GM18873 (cell line): ENCODE measurements at regions not wholly inside any gene's neighbourhood (a gene's known extent, or its start where the extent isn't known, plus 50 kb on each side); places are given as distances from the start of the nearest gene placed in this dataset.
"Not testable (repeated sequence)": the region's sequence is repeated elsewhere in the genome, so short reads cannot be mapped to it uniquely, and the experiment has no call there.

ENCODE experiments used
- ATAC-seq: cut with Tn5 transposase; IDR thresholded peaks from one replicate; pipeline ENCODE4 v1.9.1; 2021; ENCODE audit warnings: mild to moderate bottlenecking, moderate library complexity, moderate number of reproducible peaks; ENCODE audit not compliant: unreplicated experiment, low FRiP score

- ATAC-seq, result no peak
Observed at GRCh38 chr2:139742216-139743172, 962.3 kb upstream of the NXPH2 start.

DNA sequence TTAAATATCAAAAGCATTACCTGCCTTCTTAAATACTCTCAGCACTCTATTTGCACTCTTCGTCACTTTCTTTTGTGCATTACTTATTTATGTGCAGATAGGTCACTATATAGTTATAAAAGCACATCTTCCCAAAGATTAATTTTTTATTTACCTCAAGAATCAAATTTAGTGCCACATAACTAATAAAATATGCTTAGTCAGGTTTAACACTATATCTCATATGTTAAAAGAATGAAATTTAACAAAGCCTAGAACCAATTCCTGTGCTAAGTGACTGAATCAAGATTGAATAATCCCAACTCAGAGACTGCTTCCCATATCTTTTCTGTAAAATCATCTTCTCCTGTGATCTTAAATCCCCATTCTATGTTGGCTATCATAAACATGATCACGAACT is 957.5 kb upstream of the NXPH2 start:
- ATAC-seq, result no peak

DNA sequence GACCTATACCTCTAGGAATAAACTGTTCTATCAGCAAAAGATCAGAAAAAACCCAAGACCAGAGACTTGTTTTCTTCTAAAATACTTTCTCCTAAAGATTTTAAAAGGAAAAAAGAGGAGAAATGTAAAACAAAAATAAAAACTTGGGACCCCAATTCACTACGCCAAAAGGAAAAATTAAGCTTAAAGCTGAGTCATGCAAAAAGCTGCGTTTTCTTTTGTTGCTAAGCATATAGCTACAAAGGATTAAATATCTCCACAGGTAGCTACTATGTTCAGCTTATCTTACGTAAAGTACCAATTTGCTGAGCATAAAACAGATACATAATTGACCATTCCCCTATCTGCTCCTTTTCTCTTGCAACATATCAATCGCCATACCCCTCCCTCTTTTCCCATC is 950.0 kb upstream of the NXPH2 start:
- no peak for ATAC-seq

GRCh38 chr2:139721411-139721995 is 941.3 kb upstream of the NXPH2 start:
- ATAC-seq, result no peak

- ATAC-seq, result no peak
Observed at GRCh38 chr2:139720056-139720455, 939.9 kb upstream of the NXPH2 start.

DNA sequence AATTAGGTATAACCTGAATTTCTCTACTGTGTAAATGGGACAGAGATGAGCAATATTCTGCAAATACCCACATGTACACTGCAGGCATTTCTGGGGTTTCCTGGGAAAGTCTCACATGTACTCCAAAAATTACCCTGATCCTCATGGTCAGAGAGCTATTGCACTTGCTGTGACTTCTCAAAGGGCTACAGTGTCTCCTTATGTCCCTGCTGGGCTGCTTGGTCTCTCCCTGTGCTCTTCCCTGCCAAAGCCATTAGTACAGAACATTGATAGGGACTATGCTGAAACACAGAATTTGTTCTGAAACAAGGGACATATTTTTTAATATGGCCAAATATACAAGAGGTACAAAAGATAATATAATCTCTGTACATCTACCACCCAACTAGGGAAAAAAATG is 924.4 kb upstream of the NXPH2 start:
- no peak for ATAC-seq

DNA sequence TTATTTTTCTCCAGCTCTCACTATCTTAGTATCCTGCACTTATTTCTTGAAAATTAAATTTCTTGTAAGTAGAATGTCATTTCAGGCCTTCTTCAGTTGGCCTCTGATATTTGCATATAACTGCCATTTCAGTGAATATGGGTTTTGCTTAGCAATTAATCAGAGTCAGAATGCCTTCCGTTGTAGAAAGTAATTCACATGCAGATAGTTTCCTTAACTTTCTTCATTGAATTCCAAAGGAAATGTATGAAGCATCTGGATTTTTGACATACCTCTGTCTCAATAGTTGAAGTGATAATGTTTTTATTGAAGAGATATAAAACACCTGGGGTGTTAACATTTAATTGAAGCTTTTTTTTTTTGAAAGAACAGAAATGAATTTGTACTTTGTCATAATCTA is 914.1 kb upstream of the NXPH2 start:
- ATAC-seq, result no peak

- no peak for ATAC-seq
Observed at GRCh38 chr2:139686205-139686604, 906.0 kb upstream of the NXPH2 start.

GRCh38 chr2:139685090-139685983 is 905.1 kb upstream of the NXPH2 start:
- no peak for ATAC-seq

GRCh38 chr2:139684286-139684860 is 904.2 kb upstream of the NXPH2 start:
- ATAC-seq, result no peak

- ATAC-seq, result no peak
Observed at GRCh38 chr2:139674577-139674976, 894.4 kb upstream of the NXPH2 start.

DNA sequence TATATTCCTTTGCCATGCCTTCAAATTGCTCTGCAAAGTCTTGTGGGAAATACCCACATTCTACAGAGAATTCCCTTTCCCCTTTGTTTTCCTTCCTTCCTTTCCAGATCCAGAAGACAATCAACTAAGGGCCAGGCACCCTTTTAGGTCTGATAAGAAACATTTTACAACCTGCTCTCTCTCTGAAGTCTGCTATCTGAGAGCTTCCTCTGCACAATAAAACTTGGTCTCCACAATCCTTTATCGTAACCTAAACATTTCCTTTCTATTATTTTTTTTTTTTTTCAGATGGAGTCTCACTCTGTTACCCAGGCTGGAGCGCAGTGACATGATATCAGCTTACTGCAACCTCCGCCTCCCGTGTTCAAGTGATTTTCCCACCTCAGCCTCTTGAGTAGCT is 893.3 kb upstream of the NXPH2 start:
- ATAC-seq, result not testable (repeated sequence)

DNA sequence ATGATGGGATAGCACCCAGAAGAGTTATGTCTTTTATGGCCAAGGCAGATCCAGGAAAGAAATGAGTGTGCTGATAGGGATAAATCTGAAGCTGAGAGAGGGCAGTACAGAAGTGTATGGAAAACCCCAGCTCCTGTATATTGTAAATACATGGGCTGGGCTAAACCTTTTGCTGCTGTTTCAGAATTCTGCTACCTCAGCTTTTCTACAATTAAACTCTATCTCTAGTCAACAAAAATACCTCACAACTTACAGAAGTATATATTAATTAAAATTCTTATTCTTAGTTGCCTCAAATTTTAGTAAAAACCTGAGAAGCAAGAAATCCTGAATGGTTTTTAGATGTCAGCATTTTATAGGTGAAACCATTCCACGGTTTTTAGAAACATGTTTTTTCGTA is 889.5 kb upstream of the NXPH2 start:
- ATAC-seq, result no peak

DNA sequence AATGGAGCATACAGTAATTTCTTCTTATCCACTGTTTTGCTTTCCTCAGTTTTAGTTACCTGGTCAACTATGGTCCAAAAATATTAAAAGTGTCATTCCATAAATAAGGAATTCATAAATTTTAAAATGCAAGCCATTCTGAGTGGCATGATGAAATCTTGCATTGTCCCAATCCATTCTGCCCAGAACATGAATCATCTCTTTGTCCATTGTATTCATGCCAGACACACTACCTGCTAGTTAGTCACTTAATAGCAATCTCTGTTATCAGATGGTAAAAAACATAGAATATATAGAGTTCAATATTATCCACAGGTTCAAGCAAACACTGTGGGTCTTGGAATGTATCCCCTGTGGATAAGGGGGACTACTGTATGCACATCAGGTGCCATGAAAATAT is 872.2 kb upstream of the NXPH2 start:
- no peak for ATAC-seq

DNA sequence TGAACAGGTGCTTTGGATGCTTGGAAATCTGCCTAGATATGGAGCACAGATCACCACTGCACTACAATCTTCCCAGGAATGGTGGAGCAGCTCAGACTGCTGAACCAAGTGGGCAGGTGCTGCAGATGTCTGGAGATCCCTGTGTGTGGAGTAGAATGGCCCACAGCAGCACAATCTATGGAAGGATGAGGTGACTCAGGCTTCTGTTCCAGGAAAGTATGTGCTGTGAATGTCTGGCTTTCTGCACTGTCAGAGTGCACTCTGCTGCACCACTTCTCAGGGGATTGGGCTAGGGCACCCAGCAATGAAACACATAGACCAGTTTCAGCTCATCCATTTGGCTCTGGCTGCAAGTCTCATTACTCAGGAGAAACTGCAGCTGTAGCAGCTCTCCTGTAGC is 865.4 kb upstream of the NXPH2 start:
- ATAC-seq, result no peak

- no peak for ATAC-seq
Observed at GRCh38 chr2:139643139-139643538, 862.9 kb upstream of the NXPH2 start.

DNA sequence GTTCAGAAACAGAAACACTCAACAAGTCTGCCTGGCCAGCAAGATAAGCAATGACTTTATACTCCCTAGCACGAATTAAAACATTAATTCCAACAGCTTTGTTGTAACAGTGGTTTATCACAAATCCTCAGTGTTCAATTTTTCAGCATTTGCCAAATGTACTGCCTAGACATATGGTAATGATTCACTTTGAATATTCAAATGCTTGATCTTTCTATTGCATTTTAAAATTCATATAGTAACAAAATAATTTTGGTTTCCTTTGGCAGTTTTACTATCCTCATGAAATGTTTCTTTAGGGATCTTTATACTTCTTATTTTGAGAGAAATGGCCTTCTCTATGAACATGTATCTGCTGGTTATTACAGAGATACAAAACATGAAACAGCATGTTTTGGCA is 851.8 kb upstream of the NXPH2 start:
- no peak for ATAC-seq

DNA sequence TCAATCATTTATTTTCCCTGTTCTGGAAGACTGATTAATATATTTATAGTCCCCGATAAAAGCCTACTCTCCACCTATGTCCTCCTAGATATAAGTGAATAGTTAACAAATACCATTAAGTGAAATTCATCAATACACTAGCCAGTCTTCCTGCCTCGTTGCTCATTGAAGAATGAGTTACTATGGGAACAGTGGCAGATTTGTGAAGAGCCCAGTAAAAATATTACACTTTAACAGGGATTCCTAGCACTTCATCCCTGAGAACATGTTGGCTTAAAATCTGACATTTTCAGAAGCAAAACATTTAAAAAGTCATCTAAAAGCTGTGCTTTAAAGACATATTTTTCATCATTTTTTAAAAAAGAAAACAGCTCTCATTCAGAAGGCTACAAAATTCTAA is 848.7 kb upstream of the NXPH2 start:
- ATAC-seq, result no peak

DNA sequence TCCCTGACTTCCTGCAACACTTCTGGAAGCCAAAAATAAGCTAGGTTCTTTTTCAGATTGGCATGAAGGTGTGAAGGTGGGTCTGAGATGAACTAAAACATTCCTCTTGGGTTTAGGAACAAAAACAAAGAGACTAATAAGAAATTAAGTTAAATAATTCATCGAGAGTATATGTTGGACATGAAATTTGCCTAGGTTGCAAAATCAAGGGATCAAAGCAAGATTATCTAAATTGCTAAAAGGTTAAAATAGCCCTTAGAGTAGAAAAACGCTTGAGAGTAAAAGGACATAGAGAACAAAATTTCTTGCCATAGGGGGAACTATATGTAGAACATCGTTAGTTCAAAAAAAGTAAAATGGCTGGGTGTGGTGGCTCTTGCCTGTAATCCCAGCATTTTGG is 845.9 kb upstream of the NXPH2 start:
- ATAC-seq, result no peak

GRCh38 chr2:139622691-139623090 is 842.5 kb upstream of the NXPH2 start:
- ATAC-seq, result no peak

DNA sequence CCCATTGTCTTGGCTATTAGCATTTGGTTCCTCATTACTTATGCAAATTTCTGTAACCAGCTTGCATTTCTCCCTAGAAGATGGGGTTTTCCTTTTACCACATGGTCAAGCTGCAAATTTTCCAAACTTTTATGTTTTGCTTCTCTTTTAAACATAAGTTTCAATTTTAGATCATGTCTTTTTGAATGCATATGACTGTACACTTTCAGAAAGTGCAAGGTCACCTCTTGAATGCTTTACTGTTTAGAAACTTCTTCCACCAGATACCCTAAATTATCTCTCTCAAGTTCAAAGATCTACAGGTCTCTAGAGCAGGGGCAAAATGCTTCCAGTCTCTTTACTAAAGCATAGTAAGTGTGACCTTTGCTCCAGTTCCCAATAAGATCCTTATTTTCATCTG is 837.6 kb upstream of the NXPH2 start:
- no peak for ATAC-seq
